GM10266 (cell line): ENCODE measurements at regions not wholly inside any gene's neighbourhood (a gene's known extent, or its start where the extent isn't known, plus 50 kb on each side); places are given as distances from the start of the nearest gene placed in this dataset.
"Not testable (repeated sequence)": the region's sequence is repeated elsewhere in the genome, so short reads cannot be mapped to it uniquely, and the experiment has no call there.

Experiments
- DNase-seq: peaks from one replicate; pipeline ENCODE4 v3.0.0; 2012; ENCODE audit errors: extremely low spot score
- TF ChIP-seq, protein P1 (sequence below): IDR thresholded peaks from 2 replicates; pipeline ENCODE4 v1.5.1; 2012; ENCODE audit warnings: mild to moderate bottlenecking, low read depth; ENCODE audit not compliant: control insufficient read depth, insufficient read depth; ENCODE audit errors: missing control alignments

DNA sequence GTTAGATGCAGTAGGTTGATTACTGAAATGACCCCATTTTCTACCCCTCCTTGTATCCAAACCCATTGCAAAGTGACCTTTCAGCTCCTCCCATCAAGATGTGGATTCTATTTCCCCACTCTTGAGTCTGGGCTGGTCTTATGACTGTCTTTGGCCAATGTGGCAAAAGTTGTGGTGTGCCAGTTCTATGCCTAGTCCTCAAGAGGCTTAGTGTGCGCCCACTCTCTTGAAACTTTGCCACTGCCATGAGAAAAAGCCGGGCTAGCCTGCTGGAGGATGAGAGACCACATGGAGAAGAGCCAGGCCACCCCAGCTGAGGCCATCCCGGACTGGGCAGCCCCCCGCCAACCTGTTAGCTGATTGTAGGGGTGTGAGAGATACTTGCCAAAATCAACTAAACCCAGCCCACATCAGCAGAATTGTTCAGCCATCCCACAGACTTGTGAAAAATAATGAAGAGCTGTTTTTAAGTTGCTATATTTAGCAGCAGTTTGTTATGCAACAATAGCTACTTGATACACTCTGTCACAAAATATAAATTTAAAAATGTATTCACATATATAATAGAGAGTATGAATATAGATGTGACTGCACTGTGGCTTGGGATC, 131.0 kb upstream of the PALS2 start:
- TF ChIP-seq, protein P1, sequence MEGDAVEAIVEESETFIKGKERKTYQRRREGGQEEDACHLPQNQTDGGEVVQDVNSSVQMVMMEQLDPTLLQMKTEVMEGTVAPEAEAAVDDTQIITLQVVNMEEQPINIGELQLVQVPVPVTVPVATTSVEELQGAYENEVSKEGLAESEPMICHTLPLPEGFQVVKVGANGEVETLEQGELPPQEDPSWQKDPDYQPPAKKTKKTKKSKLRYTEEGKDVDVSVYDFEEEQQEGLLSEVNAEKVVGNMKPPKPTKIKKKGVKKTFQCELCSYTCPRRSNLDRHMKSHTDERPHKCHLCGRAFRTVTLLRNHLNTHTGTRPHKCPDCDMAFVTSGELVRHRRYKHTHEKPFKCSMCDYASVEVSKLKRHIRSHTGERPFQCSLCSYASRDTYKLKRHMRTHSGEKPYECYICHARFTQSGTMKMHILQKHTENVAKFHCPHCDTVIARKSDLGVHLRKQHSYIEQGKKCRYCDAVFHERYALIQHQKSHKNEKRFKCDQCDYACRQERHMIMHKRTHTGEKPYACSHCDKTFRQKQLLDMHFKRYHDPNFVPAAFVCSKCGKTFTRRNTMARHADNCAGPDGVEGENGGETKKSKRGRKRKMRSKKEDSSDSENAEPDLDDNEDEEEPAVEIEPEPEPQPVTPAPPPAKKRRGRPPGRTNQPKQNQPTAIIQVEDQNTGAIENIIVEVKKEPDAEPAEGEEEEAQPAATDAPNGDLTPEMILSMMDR = no peak
- DNase-seq = no peak

- DNase-seq = no peak
- TF ChIP-seq, protein P1 = no peak
These were observed 128.4 kb upstream of the PALS2 start for GRCh38 chr7:24444666-24445440.

DNA sequence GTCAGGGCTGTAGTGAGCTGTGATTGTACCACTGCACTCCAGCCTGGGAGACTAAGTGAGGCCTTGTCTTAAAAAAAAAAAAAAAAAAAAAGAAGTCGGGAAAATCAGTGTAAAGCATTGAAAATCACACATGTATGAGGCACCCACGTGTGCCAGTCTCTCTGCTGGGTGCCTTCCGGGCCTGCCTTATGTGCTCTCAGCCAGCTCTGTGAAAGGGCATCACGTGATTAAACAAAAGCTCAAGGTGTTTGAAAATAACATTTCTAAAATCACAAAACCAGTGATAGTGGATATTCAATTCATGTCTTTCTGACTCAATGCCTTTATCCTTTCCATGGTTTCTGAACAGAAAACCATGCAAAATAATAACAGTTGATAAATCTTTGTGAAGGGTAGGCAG, 125.2 kb upstream of the PALS2 start:
- DNase-seq = no peak
- TF ChIP-seq, protein P1 = no peak

DNA sequence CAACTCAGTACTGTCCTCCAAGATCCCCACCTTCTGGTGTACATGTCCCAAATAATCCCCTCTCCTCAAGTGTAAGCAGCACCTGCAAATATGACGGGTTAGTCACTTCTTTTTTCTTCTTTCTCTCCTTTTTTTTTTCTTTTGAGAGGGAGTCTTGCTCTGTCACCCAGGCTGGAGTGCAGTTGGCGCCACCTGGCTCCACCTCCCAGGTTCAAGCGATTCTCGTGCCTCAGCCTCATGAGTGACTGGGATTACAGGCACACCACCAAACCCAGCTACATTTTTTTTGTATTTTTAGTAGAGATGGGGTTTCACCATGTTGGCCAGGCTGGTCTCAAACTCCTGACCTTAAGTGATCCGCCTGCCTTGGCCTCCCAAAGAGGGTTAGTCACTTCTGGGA, 123.8 kb upstream of the PALS2 start:
- DNase-seq = not testable (repeated sequence)

- TF ChIP-seq, protein P1 = no peak
- no peak for DNase-seq
These were observed 117.3 kb upstream of the PALS2 start for GRCh38 chr7:24455813-24456525.

GRCh38 chr7:24456526-24457218, 116.6 kb upstream of the PALS2 start:
- TF ChIP-seq, protein P1 = no peak
- no peak for DNase-seq

GRCh38 chr7:24457219-24457558, 116.1 kb upstream of the PALS2 start:
- TF ChIP-seq, protein P1 = no peak
- DNase-seq = no peak
